ENCODE measurements at regions not wholly inside any gene's neighbourhood (a gene's known extent, or its start where the extent isn't known, plus 50 kb on each side); places are given as distances from the start of the nearest gene placed in this dataset.
"Not testable (repeated sequence)": the region's sequence is repeated elsewhere in the genome, so short reads cannot be mapped to it uniquely, and the experiment has no call there.

GRCh38 chr12:24678436-24678835, 270.5 kb downstream of the BCAT1 start:
- peaks cover 11% of the 10 kb centered on the region for H3K4me1 ChIP-seq (ENCODE audit: control insufficient read depth, insufficient read depth, low read length, unreplicated experiment)
- H3K27me3 ChIP-seq (ENCODE audit: insufficient read depth, low read length) = no peaks in the 10 kb centered on the region
- H3K27ac ChIP-seq (ENCODE audit: low read depth, low read length) = no peak overlapping the region
- H3K4me3 ChIP-seq (ENCODE audit: low read depth, low read length) = no peak overlapping the region
- no peak overlapping the region for H2AFZ ChIP-seq (ENCODE audit: low read length, unreplicated experiment)
- no peaks in the 10 kb centered on the region for H3K79me2 ChIP-seq (ENCODE audit: control insufficient read depth, insufficient read depth, low read length, unreplicated experiment)
- no peaks in the 10 kb centered on the region for H3K36me3 ChIP-seq (ENCODE audit: insufficient read depth, low read length)

- H3K4me1 ChIP-seq (ENCODE audit: control insufficient read depth, insufficient read depth, low read length, unreplicated experiment) = peaks cover 7% of the 10 kb centered on the region
- H3K79me2 ChIP-seq (ENCODE audit: control insufficient read depth, insufficient read depth, low read length, unreplicated experiment) = no peaks in the 10 kb centered on the region
- no peaks in the 10 kb centered on the region for H3K36me3 ChIP-seq (ENCODE audit: insufficient read depth, low read length)
- no peak overlapping the region for H2AFZ ChIP-seq (ENCODE audit: low read length, unreplicated experiment)
- no peak overlapping the region for H3K4me3 ChIP-seq (ENCODE audit: low read depth, low read length)
- no peak overlapping the region for H3K27ac ChIP-seq (ENCODE audit: low read depth, low read length)
- H3K27me3 ChIP-seq (ENCODE audit: insufficient read depth, low read length) = no peaks in the 10 kb centered on the region
These were observed 280.3 kb downstream of the BCAT1 start for GRCh38 chr12:24668563-24668962.

GRCh38 chr12:24664161-24664880, 284.6 kb downstream of the BCAT1 start:
- H3K27ac ChIP-seq (ENCODE audit: low read depth, low read length) = no peak overlapping the region
- H3K27me3 ChIP-seq (ENCODE audit: insufficient read depth, low read length) = no peaks in the 10 kb centered on the region
- peaks cover 20% of the 10 kb centered on the region for H3K4me1 ChIP-seq (ENCODE audit: control insufficient read depth, insufficient read depth, low read length, unreplicated experiment)
- no peaks in the 10 kb centered on the region for H3K36me3 ChIP-seq (ENCODE audit: insufficient read depth, low read length)
- H3K4me3 ChIP-seq (ENCODE audit: low read depth, low read length) = no peak overlapping the region
- no peaks in the 10 kb centered on the region for H3K79me2 ChIP-seq (ENCODE audit: control insufficient read depth, insufficient read depth, low read length, unreplicated experiment)
- H2AFZ ChIP-seq (ENCODE audit: low read length, unreplicated experiment) = no peak overlapping the region

- Histone ChIP-seq H3K27me3 (ENCODE audit: insufficient read depth, low read length) (no peaks in the 10 kb centered on the region), H2AFZ (ENCODE audit: low read length, unreplicated experiment) (no peak overlapping the region), H3K4me1 (ENCODE audit: control insufficient read depth, insufficient read depth, low read length, unreplicated experiment) (peaks cover 16% of the 10 kb centered on the region), H3K36me3 (ENCODE audit: insufficient read depth, low read length) (no peaks in the 10 kb centered on the region), H3K79me2 (ENCODE audit: control insufficient read depth, insufficient read depth, low read length, unreplicated experiment) (no peaks in the 10 kb centered on the region), H3K27ac (ENCODE audit: low read depth, low read length) (peak overlapping the region; percentile 47; the same call in 1 of the 2 replicates), H3K4me3 (ENCODE audit: low read depth, low read length) (no peak overlapping the region)
These were observed 287.2 kb downstream of the BCAT1 start for GRCh38 chr12:24661657-24662096.

- Histone ChIP-seq H3K27me3 (ENCODE audit: insufficient read depth, low read length) (no peaks in the 10 kb centered on the region), H3K4me1 (ENCODE audit: control insufficient read depth, insufficient read depth, low read length, unreplicated experiment) (peaks cover 12% of the 10 kb centered on the region), H3K36me3 (ENCODE audit: insufficient read depth, low read length) (no peaks in the 10 kb centered on the region), H2AFZ (ENCODE audit: low read length, unreplicated experiment) (no peak overlapping the region), H3K27ac (ENCODE audit: low read depth, low read length) (no peak overlapping the region), H3K4me3 (ENCODE audit: low read depth, low read length) (no peak overlapping the region), H3K79me2 (ENCODE audit: control insufficient read depth, insufficient read depth, low read length, unreplicated experiment) (no peaks in the 10 kb centered on the region)
These were observed 289.9 kb downstream of the BCAT1 start for GRCh38 chr12:24659016-24659415.

- H3K36me3 ChIP-seq (ENCODE audit: insufficient read depth, low read length); H3K27ac ChIP-seq (ENCODE audit: low read depth, low read length); H3K4me3 ChIP-seq (ENCODE audit: low read depth, low read length); H3K27me3 ChIP-seq (ENCODE audit: insufficient read depth, low read length); H3K79me2 ChIP-seq (ENCODE audit: control insufficient read depth, insufficient read depth, low read length, unreplicated experiment); H2AFZ ChIP-seq (ENCODE audit: low read length, unreplicated experiment); H3K4me1 ChIP-seq (ENCODE audit: control insufficient read depth, insufficient read depth, low read length, unreplicated experiment): not testable (repeated sequence)
These were observed 294.6 kb downstream of the BCAT1 start for GRCh38 chr12:24654344-24654743.

GRCh38 chr12:24649634-24650033, 299.3 kb downstream of the BCAT1 start:
- Histone ChIP-seq H3K4me1 (ENCODE audit: control insufficient read depth, insufficient read depth, low read length, unreplicated experiment) (no peaks in the 10 kb centered on the region), H3K36me3 (ENCODE audit: insufficient read depth, low read length) (no peaks in the 10 kb centered on the region), H3K27me3 (ENCODE audit: insufficient read depth, low read length) (no peaks in the 10 kb centered on the region), H3K27ac (ENCODE audit: low read depth, low read length) (no peak overlapping the region), H2AFZ (ENCODE audit: low read length, unreplicated experiment) (no peak overlapping the region), H3K4me3 (ENCODE audit: low read depth, low read length) (no peak overlapping the region), H3K79me2 (ENCODE audit: control insufficient read depth, insufficient read depth, low read length, unreplicated experiment) (no peaks in the 10 kb centered on the region)

- Histone ChIP-seq H3K27me3 (ENCODE audit: insufficient read depth, low read length) (no peaks in the 10 kb centered on the region), H3K4me3 (ENCODE audit: low read depth, low read length) (no peak overlapping the region), H3K36me3 (ENCODE audit: insufficient read depth, low read length) (no peaks in the 10 kb centered on the region), H3K79me2 (ENCODE audit: control insufficient read depth, insufficient read depth, low read length, unreplicated experiment) (no peaks in the 10 kb centered on the region), H3K4me1 (ENCODE audit: control insufficient read depth, insufficient read depth, low read length, unreplicated experiment) (no peaks in the 10 kb centered on the region), H3K27ac (ENCODE audit: low read depth, low read length) (no peak overlapping the region), H2AFZ (ENCODE audit: low read length, unreplicated experiment) (no peak overlapping the region)
These were observed 299.7 kb downstream of the BCAT1 start for GRCh38 chr12:24649209-24649608.

GRCh38 chr12:24645254-24645653, 303.6 kb downstream of the BCAT1 start:
- Histone ChIP-seq H3K27ac (ENCODE audit: low read depth, low read length) (no peak overlapping the region), H3K4me3 (ENCODE audit: low read depth, low read length) (no peak overlapping the region), H3K27me3 (ENCODE audit: insufficient read depth, low read length) (no peaks in the 10 kb centered on the region), H3K79me2 (ENCODE audit: control insufficient read depth, insufficient read depth, low read length, unreplicated experiment) (no peaks in the 10 kb centered on the region), H3K4me1 (ENCODE audit: control insufficient read depth, insufficient read depth, low read length, unreplicated experiment) (no peaks in the 10 kb centered on the region), H2AFZ (ENCODE audit: low read length, unreplicated experiment) (no peak overlapping the region), H3K36me3 (ENCODE audit: insufficient read depth, low read length) (no peaks in the 10 kb centered on the region)

- H3K27ac ChIP-seq (ENCODE audit: low read depth, low read length) = no peak overlapping the region
- H3K4me1 ChIP-seq (ENCODE audit: control insufficient read depth, insufficient read depth, low read length, unreplicated experiment) = no peaks in the 10 kb centered on the region
- no peaks in the 10 kb centered on the region for H3K79me2 ChIP-seq (ENCODE audit: control insufficient read depth, insufficient read depth, low read length, unreplicated experiment)
- H3K4me3 ChIP-seq (ENCODE audit: low read depth, low read length) = no peak overlapping the region
- no peaks in the 10 kb centered on the region for H3K36me3 ChIP-seq (ENCODE audit: insufficient read depth, low read length)
- H3K27me3 ChIP-seq (ENCODE audit: insufficient read depth, low read length) = no peaks in the 10 kb centered on the region
- H2AFZ ChIP-seq (ENCODE audit: low read length, unreplicated experiment) = no peak overlapping the region
These were observed 305.5 kb downstream of the BCAT1 start for GRCh38 chr12:24643120-24644119.
